Breast epithelium (tissue), 4 donors: ENCODE measurements at regions not wholly inside any gene's neighbourhood (a gene's known extent, or its start where the extent isn't known, plus 50 kb on each side); places are given as distances from the start of the nearest gene placed in this dataset.
"Not testable (repeated sequence)": the region's sequence is repeated elsewhere in the genome, so short reads cannot be mapped to it uniquely, and the experiment has no call there.

ENCODE experiments used
- DNase-seq, 2 donors: peaks; one replicate each; pipeline ENCODE4 v3.0.0-alpha.2; 2019; ENCODE audit warnings: low spot score in 2 of 2
- H3K27ac ChIP-seq, 2 donors: fragments of 200-600 bp; sonication (generic) in 1 of 2; one replicate each; pipeline ENCODE4 v1.5.1; 2016 to 2019; ENCODE audit warnings: mild to moderate bottlenecking in 1 of 2
- H3K27me3 ChIP-seq, 2 donors: fragments of 200-600 bp; sonication (generic) in 1 of 2; one replicate each; pipeline versions ENCODE4 v1.5.1 to v1.6.0; 2017 to 2019; ENCODE audit warnings: control low read depth in 1 of 2, mild to moderate bottlenecking in 1 of 2
- H3K36me3 ChIP-seq: fragments of 200-600 bp; one replicate; pipeline ENCODE4 v1.5.1; 2019
- H3K4me1 ChIP-seq, 2 donors: fragments of 200-600 bp; sonication (generic); one replicate each; pipeline ENCODE4 v1.5.1; 2016 to 2019; ENCODE audit warnings: control low read depth in 1 of 2
- H3K4me3 ChIP-seq, 3 donors: fragments of 200-600 bp; sonication (generic); 1 replicate in 2 of 3; 2 replicates in 1 of 3; pipeline ENCODE4 v1.5.1; 2016 to 2019; ENCODE audit warnings: mild to moderate bottlenecking in 3 of 3, moderate library complexity in 2 of 3
- H3K9me3 ChIP-seq, 2 donors: fragments of 200-600 bp; sonication (generic) in 1 of 2; one replicate each; pipeline ENCODE4 v1.5.1; 2016 to 2019; ENCODE audit warnings: control low read depth in 1 of 2
- CTCF ChIP-seq, 3 donors: fragments of 450-650 bp; IDR thresholded peaks; one replicate each; pipeline ENCODE4 v1.5.1; 2016 to 2017; ENCODE audit warnings: antibody characterized with exemption in 3 of 3, mild to moderate bottlenecking in 3 of 3, moderate library complexity in 3 of 3
- POLR2A ChIP-seq: fragments of 450-650 bp; IDR thresholded peaks from one replicate; pipeline ENCODE4 v1.6.1; 2016; ENCODE audit warnings: antibody characterized with exemption, mild to moderate bottlenecking, moderate library complexity
- POLR2AphosphoS5 ChIP-seq, 3 donors: sonication (generic); formaldehyde crosslinking; IDR thresholded peaks; one replicate each; pipeline ENCODE4 v1.6.1; 2017; ENCODE audit warnings: antibody characterized with exemption in 3 of 3
- intact Hi-C: fragments of 100-400 bp; cut with DNase I; formaldehyde crosslinking; loops from one replicate; pipeline ENCODE4 v1.15.1; 2023; ENCODE audit warnings: low total_unique reads

GRCh38 chr10:4599471-4599870, 226.5 kb upstream of the AKR1E2 start:
- Histone ChIP-seq H3K27ac (no peak overlapping the region), H3K9me3 (no peaks in the 10 kb centered on the region), H3K36me3 (no peaks in the 10 kb centered on the region), H3K4me1 (no peaks in the 10 kb centered on the region), H3K27me3 (no peaks in the 10 kb centered on the region), H3K4me3 (no peak overlapping the region)
- TF ChIP-seq CTCF (IDR thresholded peaks at IDR 0.05) (no peak), POLR2AphosphoS5 (IDR thresholded peaks at IDR 0.05) (no peak), POLR2A (no peak)
- no peak for DNase-seq
- intact Hi-C loops: no loop called here

- H3K4me1 ChIP-seq, H3K9me3 ChIP-seq, DNase-seq, H3K27ac ChIP-seq, H3K36me3 ChIP-seq, H3K27me3 ChIP-seq, H3K4me3 ChIP-seq, intact Hi-C loops: not testable (repeated sequence)
These were observed 228.1 kb upstream of the AKR1E2 start for GRCh38 chr10:4597898-4598297.

GRCh38 chr10:4596951-4597350, 229.1 kb upstream of the AKR1E2 start:
- TF ChIP-seq CTCF (IDR thresholded peaks at IDR 0.05) (no peak), POLR2A (no peak), POLR2AphosphoS5 (IDR thresholded peaks at IDR 0.05) (no peak)
- intact Hi-C loops: no loop called here
- Histone ChIP-seq H3K9me3 (no peaks in the 10 kb centered on the region), H3K36me3 (no peaks in the 10 kb centered on the region), H3K4me1 (no peaks in the 10 kb centered on the region), H3K27me3 (no peaks in the 10 kb centered on the region), H3K27ac (no peak overlapping the region), H3K4me3 (no peak overlapping the region)
- DNase-seq: no peak

GRCh38 chr10:4595719-4596319, 230.2 kb upstream of the AKR1E2 start:
- H3K4me1 ChIP-seq: no peaks in the 10 kb centered on the region
- H3K9me3 ChIP-seq: no peaks in the 10 kb centered on the region
- no peak overlapping the region for H3K4me3 ChIP-seq
- DNase-seq: no peak
- no peak for TF ChIP-seq POLR2AphosphoS5 (IDR thresholded peaks at IDR 0.05)
- TF ChIP-seq POLR2A: no peak
- no peak for TF ChIP-seq CTCF (IDR thresholded peaks at IDR 0.05)
- H3K36me3 ChIP-seq: no peaks in the 10 kb centered on the region
- intact Hi-C loops: no loop called here
- no peak overlapping the region for H3K27ac ChIP-seq
- no peaks in the 10 kb centered on the region for H3K27me3 ChIP-seq

GRCh38 chr10:4590807-4591206, 235.2 kb upstream of the AKR1E2 start:
- H3K27me3 ChIP-seq: no peaks in the 10 kb centered on the region
- H3K27ac ChIP-seq: no peak overlapping the region
- no peaks in the 10 kb centered on the region for H3K4me1 ChIP-seq
- intact Hi-C loops: no loop called here
- no peak overlapping the region for H3K4me3 ChIP-seq
- H3K9me3 ChIP-seq: no peaks in the 10 kb centered on the region
- TF ChIP-seq POLR2AphosphoS5 (IDR thresholded peaks at IDR 0.05) (no peak), POLR2A (no peak), CTCF (IDR thresholded peaks at IDR 0.05) (no peak)
- no peak for DNase-seq
- no peaks in the 10 kb centered on the region for H3K36me3 ChIP-seq

GRCh38 chr10:4588824-4589223, 237.2 kb upstream of the AKR1E2 start:
- intact Hi-C loops: loop anchor here (5.0 kb wide), 1 partner anchor 222 kb away; no protein-coding TSS in a partner anchor
- DNase-seq: no peak
- no peaks in the 10 kb centered on the region for H3K36me3 ChIP-seq
- H3K4me3 ChIP-seq: no peak overlapping the region
- no peak overlapping the region for H3K27ac ChIP-seq
- no peaks in the 10 kb centered on the region for H3K4me1 ChIP-seq
- no peaks in the 10 kb centered on the region for H3K27me3 ChIP-seq
- H3K9me3 ChIP-seq: no peaks in the 10 kb centered on the region
- no peak for TF ChIP-seq CTCF (IDR thresholded peaks at IDR 0.05)
- TF ChIP-seq POLR2AphosphoS5 (IDR thresholded peaks at IDR 0.05): no peak
- no peak for TF ChIP-seq POLR2A
